Gastroesophageal sphincter (tissue), 4 donors: ENCODE measurements at regions not wholly inside any gene's neighbourhood (a gene's known extent, or its start where the extent isn't known, plus 50 kb on each side); places are given as distances from the start of the nearest gene placed in this dataset.

Experiments
- ATAC-seq: fragments of 150-250 bp; one replicate; pipeline ENCODE4 v1.9.1; 2016; ENCODE audit warnings: mild to moderate bottlenecking, moderate library complexity
- H3K27ac ChIP-seq, 4 donors: fragments of 200-600 bp; sonication (generic) in 3 of 4; 1 replicate in 3 of 4; 2 replicates in 1 of 4; pipeline ENCODE4 v1.5.1; 2016 to 2019
- H3K27me3 ChIP-seq: fragments of 200-600 bp; sonication (generic); one replicate; pipeline ENCODE4 v1.5.1; 2019
- H3K36me3 ChIP-seq, 2 donors: fragments of 200-600 bp; sonication (generic); one replicate each; pipeline ENCODE4 v1.5.1; 2019; ENCODE audit warnings: control low read depth in 1 of 2
- H3K4me1 ChIP-seq, 3 donors: fragments of 200-600 bp; sonication (generic); 1 replicate in 2 of 3; 2 replicates in 1 of 3; pipeline ENCODE4 v1.5.1; 2016 to 2019; ENCODE audit warnings: control low read depth in 2 of 3
- H3K4me3 ChIP-seq, 2 donors: fragments of 200-600 bp; sonication (generic); one replicate each; pipeline ENCODE4 v1.5.1; 2019; ENCODE audit warnings: mild to moderate bottlenecking in 1 of 2, moderate library complexity in 1 of 2
- H3K9me3 ChIP-seq, 3 donors: fragments of 200-600 bp; sonication (generic); one replicate each; pipeline ENCODE4 v1.5.1; 2017 to 2019; ENCODE audit warnings: control low read depth in 2 of 3
- CTCF ChIP-seq, 4 experiments: fragments of 200-600 bp in 2 of 4; fragments of 450-650 bp in 2 of 4; sonication (generic) in 1 of 4; IDR thresholded peaks; one replicate each; pipeline ENCODE4 v1.5.1; 2017 to 2019; ENCODE audit warnings: antibody characterized with exemption in 4 of 4, mild to moderate bottlenecking in 2 of 4, moderate library complexity in 2 of 4
- EP300 ChIP-seq: sonication (generic); formaldehyde crosslinking; IDR thresholded peaks from one replicate; pipeline ENCODE4 v1.6.1; 2017; ENCODE audit warnings: antibody characterized with exemption, mild to moderate bottlenecking
- POLR2A ChIP-seq, 2 donors: fragments of 450-650 bp; IDR thresholded peaks; one replicate each; pipeline ENCODE4 v1.6.1; 2017; ENCODE audit warnings: antibody characterized with exemption in 2 of 2, mild to moderate bottlenecking in 2 of 2, moderate library complexity in 1 of 2
- POLR2AphosphoS5 ChIP-seq: sonication (generic); formaldehyde crosslinking; IDR thresholded peaks from one replicate; pipeline ENCODE4 v1.6.1; 2017; ENCODE audit warnings: antibody characterized with exemption
- WGBS, 2 donors: methylation state at CpG; one replicate each; pipeline ENCODE4 v1.1.5; 2018; ENCODE audit warnings: low coverage in 1 of 2; 5-methylcytosine and 5-hydroxymethylcytosine counted together

GRCh38 chr12:108029051-108029835 is 99.8 kb upstream of the WSCD2 start:
- no peak overlapping the region for H3K27ac ChIP-seq
- 44 to 48% methylated on average over 6 to 9 of the region's 12 CpGs for WGBS, 2 donors

GRCh38 chr12:108033090-108033489 is 96.0 kb upstream of the WSCD2 start:
- no peaks in the 10 kb centered on the region for H3K4me1 ChIP-seq
- no peak for TF ChIP-seq POLR2AphosphoS5
- no peak for TF ChIP-seq EP300
- no peak for TF ChIP-seq POLR2A (IDR thresholded peaks at IDR 0.05)
- TF ChIP-seq CTCF (IDR thresholded peaks at IDR 0.05) = no peak
- no peaks in the 10 kb centered on the region for H3K36me3 ChIP-seq
- H3K4me3 ChIP-seq = no peak overlapping the region
- H3K27ac ChIP-seq = no peak overlapping the region
- no peak for ATAC-seq
- 6 to 9% methylated on average over 2 of the region's 2 CpGs for WGBS, 2 donors
- H3K9me3 ChIP-seq = no peaks in the 10 kb centered on the region
- H3K27me3 ChIP-seq = peaks cover 28% of the 10 kb centered on the region

More at GRCh38 chr12:108029051-108029835, 99.8 kb upstream of the WSCD2 start:
- H3K9me3 ChIP-seq = no peaks in the 10 kb centered on the region
- TF ChIP-seq EP300 (no peak), CTCF (IDR thresholded peaks at IDR 0.05) (no peak), POLR2A (IDR thresholded peaks at IDR 0.05) (no peak), POLR2AphosphoS5 (no peak)
- H3K36me3 ChIP-seq = no peaks in the 10 kb centered on the region
- H3K4me1 ChIP-seq = no peaks in the 10 kb centered on the region
- ATAC-seq = no peak
- peaks cover 32% of the 10 kb centered on the region for H3K27me3 ChIP-seq
- H3K4me3 ChIP-seq = no peak overlapping the region

DNA sequence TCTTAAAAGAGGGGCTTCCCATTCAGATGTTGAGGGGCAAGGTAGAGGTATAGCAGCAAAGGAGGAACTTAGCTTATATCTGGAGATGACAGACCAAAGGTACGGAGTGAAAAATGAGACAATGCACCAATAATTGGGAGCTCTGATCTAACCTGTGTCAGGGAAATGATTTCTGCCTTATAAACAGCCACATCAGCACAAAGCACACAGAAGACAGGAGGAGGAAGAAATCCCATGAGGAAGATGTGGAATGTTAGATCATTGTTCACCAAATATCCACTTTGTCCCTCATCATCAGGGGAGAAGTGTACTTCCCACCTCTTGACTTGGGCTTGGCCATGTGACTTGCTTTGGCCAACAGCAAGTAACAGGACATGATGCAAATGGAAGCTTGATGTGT is 93.7 kb upstream of the WSCD2 start:
- no peaks in the 10 kb centered on the region for H3K36me3 ChIP-seq
- WGBS, 2 donors = 90 to 100% methylated on average over 1 of the region's 1 CpG
- no peak for TF ChIP-seq POLR2AphosphoS5
- no peak for TF ChIP-seq CTCF (IDR thresholded peaks at IDR 0.05)
- no peak for TF ChIP-seq POLR2A (IDR thresholded peaks at IDR 0.05)
- TF ChIP-seq EP300 = no peak
- H3K27me3 ChIP-seq = peaks cover 14% of the 10 kb centered on the region
- H3K4me1 ChIP-seq = no peaks in the 10 kb centered on the region
- no peak overlapping the region for H3K4me3 ChIP-seq
- H3K9me3 ChIP-seq = no peaks in the 10 kb centered on the region
- no peak for ATAC-seq
- H3K27ac ChIP-seq = no peak overlapping the region

DNA sequence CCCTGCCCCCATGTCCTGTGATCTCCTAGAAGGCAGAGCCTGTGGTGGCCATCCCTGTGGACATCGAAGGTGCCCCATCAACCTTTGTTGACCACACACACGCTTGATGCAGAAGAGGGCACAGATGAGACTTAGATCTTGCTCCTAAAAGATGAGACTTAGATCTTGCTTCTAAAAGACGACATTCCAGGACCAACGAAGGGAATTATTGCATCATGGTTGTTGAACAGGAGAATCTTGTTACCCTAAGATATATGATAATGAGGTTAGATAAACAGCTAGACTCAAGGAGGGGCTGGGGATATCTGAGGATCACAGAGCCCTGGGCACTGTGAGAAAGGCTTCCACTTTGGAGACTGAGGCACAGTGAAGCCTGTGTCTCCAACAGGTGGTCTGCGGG is 91.1 kb upstream of the WSCD2 start:
- H3K36me3 ChIP-seq = no peaks in the 10 kb centered on the region
- no peak overlapping the region for H3K27ac ChIP-seq
- H3K4me1 ChIP-seq = peaks cover 0 to under 1% (median 0%) of the 10 kb centered on the region in 3 donors
- TF ChIP-seq CTCF (IDR thresholded peaks at IDR 0.05) = no peak
- TF ChIP-seq EP300 = no peak
- TF ChIP-seq POLR2AphosphoS5 = no peak
- no peak for TF ChIP-seq POLR2A (IDR thresholded peaks at IDR 0.05)
- ATAC-seq = no peak
- no peak overlapping the region for H3K4me3 ChIP-seq
- no peaks in the 10 kb centered on the region for H3K9me3 ChIP-seq
- WGBS, 2 donors = 72 to 88% methylated on average over 3 to 4 of the region's 5 CpGs
- peaks cover 7% of the 10 kb centered on the region for H3K27me3 ChIP-seq

DNA sequence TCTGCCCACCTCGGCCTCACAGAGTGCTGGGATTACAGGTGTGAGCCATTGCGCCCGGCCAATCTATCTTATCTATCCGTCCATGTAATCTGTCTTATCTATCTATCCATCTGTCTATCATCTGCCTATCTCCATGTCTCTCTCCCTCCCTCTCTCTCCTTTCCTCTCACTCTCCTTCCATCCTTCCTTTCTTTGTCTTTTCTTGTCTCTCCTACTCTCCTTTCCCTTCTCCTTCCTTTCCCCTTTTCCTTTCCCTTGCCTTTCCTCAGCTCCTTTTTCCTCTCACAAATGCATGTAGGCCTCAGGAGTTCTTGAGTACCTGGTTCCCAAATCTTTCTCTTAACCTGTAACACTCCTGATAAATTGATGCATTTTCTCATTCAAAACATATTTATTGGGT is 89.3 kb upstream of the WSCD2 start:
- ATAC-seq = no peak
- Histone ChIP-seq H3K4me3 (no peak overlapping the region), H3K27me3 (peaks cover 2% of the 10 kb centered on the region), H3K9me3 (no peaks in the 10 kb centered on the region), H3K27ac (no peak overlapping the region), H3K36me3 (no peaks in the 10 kb centered on the region), H3K4me1 (peaks cover 0 to 10% (median 0%) of the 10 kb centered on the region in 3 donors)
- no peak for TF ChIP-seq EP300
- TF ChIP-seq POLR2A (IDR thresholded peaks at IDR 0.05) = no peak
- no peak for TF ChIP-seq CTCF (IDR thresholded peaks at IDR 0.05)
- TF ChIP-seq POLR2AphosphoS5 = no peak
- 78% methylated on average over 4 of the region's 4 CpGs; no CpG with 5 or more reads in 1 of the 2 donors for WGBS, 2 donors
